GM23338 (cell line): ENCODE measurements at regions not wholly inside any gene's neighbourhood (a gene's known extent, or its start where the extent isn't known, plus 50 kb on each side); places are given as distances from the start of the nearest gene placed in this dataset.

Experiments
- ATAC-seq: fragments of 200-7000 bp; cut with Tn5 transposase; 3 replicates; pipeline ENCODE4 v1.9.1; 2020
- DNase-seq: peaks from one replicate; pipeline ENCODE4 v3.0.0-alpha.2; 2015; ENCODE audit warnings: low spot score
- H2AFZ ChIP-seq: fragments of 200-600 bp; sonication (generic); 2 replicates; pipeline ENCODE4 v1.8.0; 2016; ENCODE audit warnings: antibody characterized with exemption, mild to moderate bottlenecking, moderate library complexity
- H3F3A ChIP-seq: fragments of 200-600 bp; sonication (generic); replicated peaks from 2 replicates; pipeline ENCODE4 v1.8.0; 2017; ENCODE audit warnings: antibody characterized with exemption, mixed run types, low read depth
- H3K27ac ChIP-seq: fragments of 200-600 bp; sonication (generic); 2 replicates; pipeline ENCODE4 v1.6.1; 2016; ENCODE audit warnings: low read depth
- H3K27me3 ChIP-seq: fragments of 200-600 bp; sonication (generic); 2 replicates; pipeline ENCODE4 v1.8.0; 2016; ENCODE audit warnings: mild to moderate bottlenecking, mixed run types, moderate library complexity; ENCODE audit not compliant: insufficient read depth
- H3K36me3 ChIP-seq: fragments of 200-600 bp; sonication (generic); 2 replicates; pipeline ENCODE4 v1.8.0; 2016; ENCODE audit warnings: mild to moderate bottlenecking; ENCODE audit not compliant: insufficient read depth
- H3K4me1 ChIP-seq: fragments of 200-600 bp; sonication (generic); 2 replicates; pipeline ENCODE4 v1.8.0; 2016; ENCODE audit warnings: mild to moderate bottlenecking, moderate library complexity; ENCODE audit not compliant: insufficient read depth
- H3K4me2 ChIP-seq: fragments of 200-600 bp; sonication (generic); 2 replicates; pipeline ENCODE4 v1.7.1; 2017; ENCODE audit warnings: mixed run types
- H3K4me3 ChIP-seq: fragments of 200-600 bp; sonication (generic); 2 replicates; pipeline ENCODE4 v1.6.1; 2016; ENCODE audit warnings: mixed run types
- H3K79me2 ChIP-seq: fragments of 200-600 bp; sonication (generic); replicated peaks from 2 replicates; pipeline ENCODE4 v1.8.0; 2017; ENCODE audit warnings: mild to moderate bottlenecking; ENCODE audit not compliant: insufficient read depth
- H3K9me2 ChIP-seq: fragments of 200-600 bp; sonication (generic); 2 replicates; pipeline ENCODE4 v1.8.0; 2017; ENCODE audit not compliant: insufficient read depth
- H4K20me1 ChIP-seq: fragments of 200-600 bp; sonication (generic); replicated peaks from 2 replicates; pipeline ENCODE4 v1.8.0; 2017; ENCODE audit warnings: mild to moderate bottlenecking; ENCODE audit not compliant: insufficient read depth
- H3K27ac Mint-ChIP-seq: 2 replicates; pipeline ENCODE4 v1.8.0; 2020; ENCODE audit warnings: inconsistent platforms, mild to moderate bottlenecking, moderate library complexity, mixed read lengths
- H3K27me3 Mint-ChIP-seq: 3 replicates; pipeline ENCODE4 v1.8.0; 2022; ENCODE audit warnings: low read depth, mild to moderate bottlenecking, moderate library complexity, mixed read lengths, inconsistent platforms; ENCODE audit not compliant: insufficient read depth, poor library complexity
- H3K36me3 Mint-ChIP-seq: 3 replicates; pipeline ENCODE4 v1.8.0; 2021; ENCODE audit warnings: low read depth, mild to moderate bottlenecking, inconsistent platforms, moderate library complexity, mixed read lengths
- H3K4me1 Mint-ChIP-seq: 3 replicates; pipeline ENCODE4 v1.8.0; 2020; ENCODE audit warnings: mild to moderate bottlenecking, inconsistent platforms, mixed read lengths
- H3K4me3 Mint-ChIP-seq: 3 replicates; pipeline ENCODE4 v1.8.0; 2021; ENCODE audit warnings: moderate library complexity, mild to moderate bottlenecking, inconsistent platforms, mixed read lengths
- H3K9me3 Mint-ChIP-seq: 3 replicates; pipeline ENCODE4 v1.8.0; 2020; ENCODE audit warnings: moderate library complexity, mild to moderate bottlenecking, inconsistent platforms, mixed read lengths
- CREB1 ChIP-seq: fragments of 250-450 bp; sonication (Bioruptor Pico); IDR thresholded peaks from 2 replicates; pipeline ENCODE4 v1.5.0; 2020; ENCODE audit warnings: low read depth, mild to moderate bottlenecking, moderate library complexity
- CTCF ChIP-seq, 2 experiments: fragments of 200-600 bp in 1 of 2; sonication (generic) in 1 of 2; conservative IDR thresholded peaks; 2 replicates each; pipeline versions ENCODE4 v1.5.1 to v1.6.1; 2016 to 2017; ENCODE audit warnings: antibody characterized with exemption in 2 of 2, low read depth in 2 of 2, mild to moderate bottlenecking in 2 of 2, moderate library complexity in 1 of 2
- ETS1 ChIP-seq: IDR thresholded peaks from 2 replicates; pipeline ENCODE4 v1.6.1; 2016; ENCODE audit warnings: antibody characterized with exemption
- EZH2 ChIP-seq: fragments of 200-600 bp; sonication (generic); IDR thresholded peaks from one replicate; pipeline ENCODE4 v1.8.0; 2017; ENCODE audit warnings: antibody characterized with exemption, mild to moderate bottlenecking, low read depth; ENCODE audit not compliant: unreplicated experiment
- EZH2phosphoT487 ChIP-seq: fragments of 200-600 bp; sonication (generic); IDR thresholded peaks from one replicate; pipeline ENCODE4 v1.8.1; 2018; ENCODE audit warnings: antibody characterized with exemption; ENCODE audit not compliant: unreplicated experiment
- JUNB ChIP-seq: IDR thresholded peaks from one replicate; pipeline ENCODE4 v1.6.1; 2016; ENCODE audit warnings: antibody characterized with exemption; ENCODE audit not compliant: unreplicated experiment
- NANOG ChIP-seq: IDR thresholded peaks from 2 replicates; pipeline ENCODE4 v1.6.1; 2016; ENCODE audit warnings: antibody characterized with exemption, borderline replicate concordance
- POLR2AphosphoS5 ChIP-seq: IDR thresholded peaks from 2 replicates; pipeline ENCODE4 v1.6.1; 2016; ENCODE audit warnings: antibody characterized with exemption, low read depth
- REST ChIP-seq: IDR thresholded peaks from one replicate; pipeline ENCODE4 v1.6.1; 2018; ENCODE audit warnings: antibody characterized with exemption; ENCODE audit not compliant: unreplicated experiment
- STAT1 ChIP-seq: IDR thresholded peaks from one replicate; pipeline ENCODE4 v1.6.1; 2016; ENCODE audit warnings: antibody characterized with exemption; ENCODE audit not compliant: unreplicated experiment
- ZNF114 ChIP-seq: fragments of 250-450 bp; sonication (Bioruptor Pico); IDR thresholded peaks from 2 replicates; pipeline ENCODE4 v1.5.0; 2020; ENCODE audit warnings: mild to moderate bottlenecking, moderate library complexity
- ZNF331 ChIP-seq: fragments of 250-450 bp; sonication (Bioruptor Pico); IDR thresholded peaks from 2 replicates; pipeline ENCODE4 v1.5.0; 2020; ENCODE audit warnings: low read depth, mild to moderate bottlenecking, moderate library complexity
- ZNF462 ChIP-seq: fragments of 250-450 bp; sonication (Bioruptor Pico); IDR thresholded peaks from 2 replicates; pipeline ENCODE4 v1.5.0; 2020; ENCODE audit warnings: mild to moderate bottlenecking, moderate library complexity

- Histone ChIP-seq H3K4me1 (no peaks in the 10 kb centered on the region; the same call in 1 of the 2 replicates), H3K4me3 (no peak overlapping the region), H3K36me3 (no peaks in the 10 kb centered on the region), H3K79me2 (no peaks in the 10 kb centered on the region), H3K4me2 (no peak overlapping the region), H3K27me3 (no peaks in the 10 kb centered on the region), H2AFZ (no peak overlapping the region), H3K27ac (no peak overlapping the region), H4K20me1 (no peaks in the 10 kb centered on the region), H3K9me2 (no peaks in the 10 kb centered on the region), H3F3A (no peaks in the 10 kb centered on the region)
- peaks cover 9% of the 10 kb centered on the region for H3K27me3 Mint-ChIP-seq
- H3K9me3 Mint-ChIP-seq: no peaks in the 10 kb centered on the region; the same call in 2 of the 3 replicates
- H3K36me3 Mint-ChIP-seq: no peaks in the 10 kb centered on the region
- ATAC-seq (no peak), DNase-seq (no peak)
- TF ChIP-seq ZNF331 (CRISPR knock-in tag) (no peak), EZH2 (no peak), CTCF (conservative IDR thresholded peaks at IDR 0.05; ENCODE audit: low read depth in 2 of 2) (no peak), JUNB (no peak), REST (no peak), ETS1 (no peak), STAT1 (no peak), ZNF462 (CRISPR knock-in tag) (no peak), EZH2phosphoT487 (no peak), CREB1 (CRISPR knock-in tag) (no peak), ZNF114 (CRISPR knock-in tag) (no peak), POLR2AphosphoS5 (no peak), NANOG (no peak)
- H3K4me3 Mint-ChIP-seq: no peak overlapping the region
- no peak overlapping the region for H3K27ac Mint-ChIP-seq
- peaks cover 14% of the 10 kb centered on the region for H3K4me1 Mint-ChIP-seq
These were observed 71.0 kb upstream of the CCL1 start for GRCh38 chr17:34434052-34434451.
